ENCODE measurements at regions not wholly inside any gene's neighbourhood (a gene's known extent, or its start where the extent isn't known, plus 50 kb on each side); places are given as distances from the start of the nearest gene placed in this dataset.

- dilution Hi-C loops (cut with MboI; ENCODE audit: extremely low pct_ligation_motif_present, low sequenced_read_pairs) = no loop called here
- Histone ChIP-seq H3K9me1 (ENCODE audit: control insufficient read depth, extremely low read depth, insufficient read depth, low read length) (no peaks in the 10 kb centered on the region), H3K4me2 (ENCODE audit: control insufficient read depth, extremely low read depth, insufficient read depth, low read depth, low read length) (no peak overlapping the region), H4K20me1 (ENCODE audit: control insufficient read depth, extremely low read depth, insufficient read depth, low read length) (no peaks in the 10 kb centered on the region), H3K27ac (ENCODE audit: control insufficient read depth, insufficient read depth, low read length) (no peak overlapping the region), H3K79me2 (ENCODE audit: control insufficient read depth, insufficient read depth, low read length) (no peaks in the 10 kb centered on the region), H3K27me3 (ENCODE audit: control insufficient read depth, extremely low read depth, insufficient read depth, low read length) (no peaks in the 10 kb centered on the region), H3K9me3 (ENCODE audit: control insufficient read depth, low read depth, low read length) (no peaks in the 10 kb centered on the region), H3K4me1 (ENCODE audit: control insufficient read depth, extremely low read depth, insufficient read depth, low read length) (no peaks in the 10 kb centered on the region), H3K9ac (ENCODE audit: control insufficient read depth, extremely low read depth, insufficient read depth, low read length) (no peak overlapping the region), H3K4me3 (ENCODE audit: control insufficient read depth in 2 of 3, extremely low read depth in 1 of 3, insufficient read depth in 2 of 3, low read depth in 1 of 3, low read length in 3 of 3) (no peak overlapping the region), H3K36me3 (ENCODE audit: control insufficient read depth in 2 of 2, extremely low read depth in 1 of 2, insufficient read depth in 2 of 2, low read length in 2 of 2) (no peaks in the 10 kb centered on the region), H2AFZ (ENCODE audit: control insufficient read depth, low read length) (no peak overlapping the region)
- no peak for FAIRE-seq
- DNase-seq (ENCODE audit: low read depth, low spot score) = no peak
- TF ChIP-seq CTCF (optimal IDR thresholded peaks at IDR 0.05 in 1 of 3, IDR thresholded peaks at IDR 0.05 in 1 of 3, conservative IDR thresholded peaks at IDR 0.05 in 1 of 3; ENCODE audit: extremely low read depth in 1 of 3, insufficient read depth in 2 of 3, low read length in 3 of 3) (no peak), EZH2 (IDR thresholded peaks at IDR 0.05; ENCODE audit: low read length) (no peak)
Measured at GRCh38 chr5:167158588-167158987, 1132.9 kb upstream of the WWC1 start.

GRCh38 chr5:167160388-167160787 lies 1131.1 kb upstream of the WWC1 start:
- H3K4me1 ChIP-seq (ENCODE audit: control insufficient read depth, extremely low read depth, insufficient read depth, low read length) = no peaks in the 10 kb centered on the region
- H3K4me2 ChIP-seq (ENCODE audit: control insufficient read depth, extremely low read depth, insufficient read depth, low read depth, low read length) = no peak overlapping the region
- H3K36me3 ChIP-seq (ENCODE audit: control insufficient read depth in 2 of 2, extremely low read depth in 1 of 2, insufficient read depth in 2 of 2, low read length in 2 of 2) = no peaks in the 10 kb centered on the region
- no peaks in the 10 kb centered on the region for H3K9me1 ChIP-seq (ENCODE audit: control insufficient read depth, extremely low read depth, insufficient read depth, low read length)
- H3K79me2 ChIP-seq (ENCODE audit: control insufficient read depth, insufficient read depth, low read length) = no peaks in the 10 kb centered on the region
- no peak for FAIRE-seq
- H2AFZ ChIP-seq (ENCODE audit: control insufficient read depth, low read length) = no peak overlapping the region
- H3K4me3 ChIP-seq (ENCODE audit: control insufficient read depth in 2 of 3, extremely low read depth in 1 of 3, insufficient read depth in 2 of 3, low read depth in 1 of 3, low read length in 3 of 3) = no peak overlapping the region
- DNase-seq (ENCODE audit: low read depth, low spot score) = no peak
- no peak overlapping the region for H3K27ac ChIP-seq (ENCODE audit: control insufficient read depth, insufficient read depth, low read length)
- H3K27me3 ChIP-seq (ENCODE audit: control insufficient read depth, extremely low read depth, insufficient read depth, low read length) = no peaks in the 10 kb centered on the region
- H3K9ac ChIP-seq (ENCODE audit: control insufficient read depth, extremely low read depth, insufficient read depth, low read length) = no peak overlapping the region
- no peaks in the 10 kb centered on the region for H3K9me3 ChIP-seq (ENCODE audit: control insufficient read depth, low read depth, low read length)
- H4K20me1 ChIP-seq (ENCODE audit: control insufficient read depth, extremely low read depth, insufficient read depth, low read length) = no peaks in the 10 kb centered on the region
- TF ChIP-seq EZH2 (IDR thresholded peaks at IDR 0.05; ENCODE audit: low read length) = no peak
- TF ChIP-seq CTCF (optimal IDR thresholded peaks at IDR 0.05 in 1 of 3, IDR thresholded peaks at IDR 0.05 in 1 of 3, conservative IDR thresholded peaks at IDR 0.05 in 1 of 3; ENCODE audit: extremely low read depth in 1 of 3, insufficient read depth in 2 of 3, low read length in 3 of 3) = no peak
- dilution Hi-C loops (cut with MboI; ENCODE audit: extremely low pct_ligation_motif_present, low sequenced_read_pairs) = no loop called here

Data from keratinocyte (primary cell).